Epithelial cell of esophagus (primary cell): ENCODE measurements at regions not wholly inside any gene's neighbourhood (a gene's known extent, or its start where the extent isn't known, plus 50 kb on each side); places are given as distances from the start of the nearest gene placed in this dataset.

Experiments used
- DNase-seq: peaks from one replicate; pipeline ENCODE4 v3.0.0; 2010; ENCODE audit warnings: low read depth
- H3K4me3 ChIP-seq: 2 replicates; pipeline ENCODE4 v1.5.1; 2011; ENCODE audit warnings: mild to moderate bottlenecking, low read length, control low read depth
- CTCF ChIP-seq: IDR thresholded peaks from 2 replicates; pipeline ENCODE4 v1.5.1; 2011; ENCODE audit warnings: low read depth, mild to moderate bottlenecking, low read length, control low read depth, inconsistent platforms; ENCODE audit not compliant: insufficient read depth; ENCODE audit errors: missing control alignments

GRCh38 chr12:113598815-113599406 lies 127.2 kb upstream of the LHX5 start:
- DNase-seq: no peak
- no peak for TF ChIP-seq CTCF
- no peak overlapping the region for H3K4me3 ChIP-seq

GRCh38 chr12:113594967-113595366 lies 123.3 kb upstream of the LHX5 start:
- no peak overlapping the region for H3K4me3 ChIP-seq
- DNase-seq: no peak
- no peak for TF ChIP-seq CTCF

GRCh38 chr12:113591480-113591974 lies 119.9 kb upstream of the LHX5 start:
- TF ChIP-seq CTCF: no peak
- no peak overlapping the region for H3K4me3 ChIP-seq
- DNase-seq: no peak

- no peak for TF ChIP-seq CTCF
- no peak overlapping the region for H3K4me3 ChIP-seq
- no peak for DNase-seq
These were observed 117.8 kb upstream of the LHX5 start for GRCh38 chr12:113589437-113589836.

GRCh38 chr12:113587720-113588119 lies 116.0 kb upstream of the LHX5 start:
- no peak overlapping the region for H3K4me3 ChIP-seq
- no peak for DNase-seq
- no peak for TF ChIP-seq CTCF

- no peak for DNase-seq
- no peak for TF ChIP-seq CTCF
- H3K4me3 ChIP-seq: no peak overlapping the region
These were observed 114.8 kb upstream of the LHX5 start for GRCh38 chr12:113586461-113586860.
